ENCODE measurements at regions not wholly inside any gene's neighbourhood (a gene's known extent, or its start where the extent isn't known, plus 50 kb on each side); places are given as distances from the start of the nearest gene placed in this dataset.

DNA sequence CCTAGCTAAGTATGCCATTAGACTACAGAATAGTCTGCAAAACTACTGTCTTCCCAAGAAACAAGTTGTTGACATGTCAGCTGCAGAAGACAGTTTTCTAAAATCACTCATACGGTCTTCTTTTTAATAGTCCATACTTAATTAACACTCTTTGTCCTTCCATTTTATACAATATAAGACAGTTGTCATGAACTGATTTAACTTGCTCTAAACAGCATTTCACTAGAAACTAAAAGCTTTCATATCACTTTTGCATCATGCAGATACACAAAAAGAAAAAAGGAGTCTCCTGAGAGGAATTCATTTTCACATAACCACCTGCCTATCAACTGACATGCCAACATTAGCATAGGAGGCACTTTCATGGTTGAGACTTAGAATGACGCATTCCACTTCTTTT lies 1159.6 kb upstream of the CHAC2 start:
- TF ChIP-seq, protein P1, sequence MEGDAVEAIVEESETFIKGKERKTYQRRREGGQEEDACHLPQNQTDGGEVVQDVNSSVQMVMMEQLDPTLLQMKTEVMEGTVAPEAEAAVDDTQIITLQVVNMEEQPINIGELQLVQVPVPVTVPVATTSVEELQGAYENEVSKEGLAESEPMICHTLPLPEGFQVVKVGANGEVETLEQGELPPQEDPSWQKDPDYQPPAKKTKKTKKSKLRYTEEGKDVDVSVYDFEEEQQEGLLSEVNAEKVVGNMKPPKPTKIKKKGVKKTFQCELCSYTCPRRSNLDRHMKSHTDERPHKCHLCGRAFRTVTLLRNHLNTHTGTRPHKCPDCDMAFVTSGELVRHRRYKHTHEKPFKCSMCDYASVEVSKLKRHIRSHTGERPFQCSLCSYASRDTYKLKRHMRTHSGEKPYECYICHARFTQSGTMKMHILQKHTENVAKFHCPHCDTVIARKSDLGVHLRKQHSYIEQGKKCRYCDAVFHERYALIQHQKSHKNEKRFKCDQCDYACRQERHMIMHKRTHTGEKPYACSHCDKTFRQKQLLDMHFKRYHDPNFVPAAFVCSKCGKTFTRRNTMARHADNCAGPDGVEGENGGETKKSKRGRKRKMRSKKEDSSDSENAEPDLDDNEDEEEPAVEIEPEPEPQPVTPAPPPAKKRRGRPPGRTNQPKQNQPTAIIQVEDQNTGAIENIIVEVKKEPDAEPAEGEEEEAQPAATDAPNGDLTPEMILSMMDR (IDR thresholded peaks at IDR 0.05; ENCODE audit: insufficient read depth, low read length, poor library complexity, severe bottlenecking), result no peak
- TF ChIP-seq EZH2phosphoT487 (conservative IDR thresholded peaks at IDR 0.05; ENCODE audit: low read length), result no peak

All from SU-DHL-6 (cell line).